ENCODE measurements at regions not wholly inside any gene's neighbourhood (a gene's known extent, or its start where the extent isn't known, plus 50 kb on each side); places are given as distances from the start of the nearest gene placed in this dataset.

- TF ChIP-seq CTCF (IDR thresholded peaks at IDR 0.05) (no peak), POLR2A (IDR thresholded peaks at IDR 0.05) (no peak), POLR2AphosphoS5 (IDR thresholded peaks at IDR 0.05) (no peak)
Observed at GRCh38 chr15:63449731-63450130, 54.7 kb upstream of the USP3 start.
